HG02943 (cell line): ENCODE measurements at regions not wholly inside any gene's neighbourhood (a gene's known extent, or its start where the extent isn't known, plus 50 kb on each side); places are given as distances from the start of the nearest gene placed in this dataset.
"Not testable (repeated sequence)": the region's sequence is repeated elsewhere in the genome, so short reads cannot be mapped to it uniquely, and the experiment has no call there.

Experiments used
- ATAC-seq: cut with Tn5 transposase; IDR thresholded peaks from one replicate; pipeline ENCODE4 v1.9.1; 2021; ENCODE audit warnings: mild to moderate bottlenecking, low read depth, moderate library complexity; ENCODE audit not compliant: unreplicated experiment

DNA sequence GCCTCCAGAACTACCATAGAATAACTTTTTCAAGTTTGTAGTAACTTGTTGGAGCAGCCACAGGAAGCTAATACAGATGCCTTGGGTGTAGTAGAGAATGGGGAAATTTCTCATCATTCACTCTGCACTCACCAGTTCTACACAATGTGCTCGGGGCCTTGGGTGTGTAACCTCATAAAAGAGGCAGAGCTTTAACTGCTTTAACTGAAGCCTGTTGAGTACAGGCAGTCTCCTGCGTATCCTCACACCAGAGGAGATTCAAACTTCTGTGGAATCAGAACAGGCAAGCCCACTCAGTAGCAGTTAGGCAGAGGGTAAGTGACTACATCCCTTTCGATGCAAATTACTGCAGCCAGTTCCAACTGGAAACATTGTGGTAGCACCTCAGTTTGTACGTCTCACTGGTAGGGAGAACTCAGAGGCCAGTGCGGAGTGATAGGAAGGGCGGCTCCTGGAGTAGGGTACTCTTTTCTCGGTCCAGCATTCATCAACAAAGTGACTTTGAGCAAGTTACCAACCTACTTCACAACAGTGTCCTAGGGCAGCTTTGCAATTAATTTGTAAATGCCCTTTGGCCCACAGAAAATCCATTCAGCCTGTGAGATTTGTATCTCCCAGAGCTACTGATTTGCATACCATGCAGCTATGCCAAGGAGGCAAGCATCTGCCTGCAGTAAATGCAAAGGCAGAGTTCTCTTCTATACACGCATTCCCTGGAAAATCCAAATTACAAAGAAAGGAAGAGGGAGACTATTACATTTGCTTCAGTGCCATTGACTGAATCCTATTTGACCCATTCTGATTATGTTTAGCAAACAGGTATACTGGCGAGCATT, 904.3 kb downstream of the DIAPH3 start:
- ATAC-seq, result no peak

DNA sequence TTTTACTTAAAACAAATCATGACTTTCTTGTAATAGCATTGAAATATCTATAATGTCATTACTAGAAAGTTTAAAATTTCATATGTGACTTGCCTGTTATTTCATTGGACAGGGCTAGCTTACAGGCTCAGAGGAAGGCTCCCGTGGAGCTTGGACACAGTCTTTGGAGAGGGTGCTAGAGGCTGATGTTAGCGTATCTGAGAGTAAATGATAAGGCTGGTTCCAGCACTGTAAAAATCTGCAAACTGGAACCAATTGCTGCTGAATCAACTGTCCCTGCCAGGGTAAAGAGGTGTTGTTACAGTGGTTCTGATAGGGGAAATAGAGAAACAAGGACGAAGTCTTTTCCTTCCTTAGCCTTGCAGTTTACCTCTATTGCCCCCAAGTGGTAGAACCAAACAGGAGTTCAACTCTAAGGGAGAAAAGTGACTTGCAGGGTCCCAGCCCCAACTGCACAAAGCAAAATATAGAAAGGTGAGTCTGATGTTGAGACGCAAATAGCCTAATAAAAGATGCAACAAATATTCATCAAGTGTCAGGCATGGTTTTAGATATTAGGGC, 901.7 kb downstream of the DIAPH3 start:
- ATAC-seq, result no peak

DNA sequence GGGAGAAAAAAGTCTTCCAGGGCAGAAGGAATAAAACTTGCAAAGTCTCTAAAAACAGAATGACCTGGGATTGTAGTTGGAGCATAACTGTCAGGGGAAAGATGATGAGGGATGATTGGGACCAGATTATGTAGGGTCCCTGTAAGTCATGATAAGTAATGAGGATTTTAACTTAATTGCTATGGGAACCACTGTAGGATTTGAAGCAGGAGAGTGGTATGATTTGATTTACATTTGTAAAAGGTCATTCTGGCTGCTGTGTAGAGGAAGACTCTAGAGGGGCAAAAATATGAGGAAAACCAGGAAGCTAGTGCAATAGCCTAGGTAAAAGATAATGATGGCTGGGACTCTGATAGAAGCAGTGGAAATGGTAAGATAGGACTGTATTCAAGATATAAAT, 900.2 kb downstream of the DIAPH3 start:
- no peak for ATAC-seq

GRCh38 chr13:59266478-59267063, 897.2 kb downstream of the DIAPH3 start:
- ATAC-seq, result no peak

GRCh38 chr13:59269476-59269875, 894.3 kb downstream of the DIAPH3 start:
- ATAC-seq, result no peak

- ATAC-seq, result no peak
Measured at GRCh38 chr13:59270327-59270726, 893.4 kb downstream of the DIAPH3 start.

DNA sequence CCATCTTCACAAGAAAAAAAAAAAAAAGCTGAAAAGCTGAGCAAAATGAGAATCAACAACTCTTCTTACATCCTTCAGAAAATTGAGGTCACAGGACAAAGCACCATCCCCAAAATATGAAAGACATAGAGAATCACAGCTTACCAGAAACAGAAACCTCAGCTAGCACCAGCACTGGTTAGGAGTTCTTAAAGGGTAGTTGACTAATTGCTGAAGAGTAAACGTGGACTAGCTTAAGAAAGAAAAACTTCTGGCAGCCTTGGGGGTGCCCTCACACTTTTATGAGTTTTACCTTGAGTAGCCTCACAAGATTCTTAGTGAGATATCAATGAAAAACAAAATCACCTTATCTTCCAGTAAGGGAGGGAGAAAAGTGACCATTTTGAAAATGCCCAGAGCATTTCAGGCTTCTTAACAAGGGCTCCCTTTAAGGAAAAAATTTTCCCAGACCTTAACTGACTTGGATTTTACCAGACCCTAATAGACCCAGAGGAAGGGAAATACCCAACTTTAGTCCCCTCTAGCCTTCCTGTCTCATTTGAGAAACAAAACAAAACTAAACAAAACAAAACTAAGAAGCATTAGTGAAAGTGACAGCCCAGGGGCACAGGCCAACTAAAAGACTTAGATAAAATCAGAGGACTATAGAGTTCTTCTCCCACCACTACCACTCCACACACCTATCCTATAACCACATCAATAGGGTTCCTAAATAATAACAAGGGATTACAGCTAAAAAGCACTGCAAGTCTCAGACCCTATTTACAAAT, 888.6 kb downstream of the DIAPH3 start:
- ATAC-seq, result no peak

GRCh38 chr13:59276436-59276835, 887.3 kb downstream of the DIAPH3 start:
- ATAC-seq, result no peak

GRCh38 chr13:59277106-59277505, 886.6 kb downstream of the DIAPH3 start:
- no peak for ATAC-seq

GRCh38 chr13:59279028-59279427, 884.7 kb downstream of the DIAPH3 start:
- ATAC-seq, result no peak

GRCh38 chr13:59279576-59279975, 884.2 kb downstream of the DIAPH3 start:
- ATAC-seq, result no peak

- no peak for ATAC-seq
Measured at GRCh38 chr13:59280297-59280696, 883.4 kb downstream of the DIAPH3 start.

GRCh38 chr13:59281453-59281852, 882.3 kb downstream of the DIAPH3 start:
- ATAC-seq, result no peak

DNA sequence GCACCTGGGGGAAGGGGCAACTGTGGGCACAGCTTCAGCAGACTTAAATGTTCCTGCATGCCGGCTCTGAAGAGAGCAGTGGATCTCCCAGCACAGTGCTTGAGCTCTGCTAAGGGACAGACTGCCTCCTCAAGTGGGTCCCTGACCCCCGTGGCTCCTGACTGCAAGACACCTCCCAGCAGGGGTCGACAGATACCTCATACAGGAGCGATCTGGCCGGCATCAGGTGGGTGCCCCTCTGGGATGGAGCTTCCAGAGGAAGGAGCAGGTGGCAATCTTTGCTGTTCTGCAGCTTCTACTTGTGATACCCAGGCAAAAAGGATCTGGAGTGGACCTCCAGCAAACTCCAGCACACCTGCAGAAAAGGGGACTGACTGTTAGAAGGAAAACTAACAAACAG, 871.5 kb downstream of the DIAPH3 start:
- ATAC-seq, result not testable (repeated sequence)

- ATAC-seq, result no peak
Measured at GRCh38 chr13:59299584-59299983, 864.1 kb downstream of the DIAPH3 start.

DNA sequence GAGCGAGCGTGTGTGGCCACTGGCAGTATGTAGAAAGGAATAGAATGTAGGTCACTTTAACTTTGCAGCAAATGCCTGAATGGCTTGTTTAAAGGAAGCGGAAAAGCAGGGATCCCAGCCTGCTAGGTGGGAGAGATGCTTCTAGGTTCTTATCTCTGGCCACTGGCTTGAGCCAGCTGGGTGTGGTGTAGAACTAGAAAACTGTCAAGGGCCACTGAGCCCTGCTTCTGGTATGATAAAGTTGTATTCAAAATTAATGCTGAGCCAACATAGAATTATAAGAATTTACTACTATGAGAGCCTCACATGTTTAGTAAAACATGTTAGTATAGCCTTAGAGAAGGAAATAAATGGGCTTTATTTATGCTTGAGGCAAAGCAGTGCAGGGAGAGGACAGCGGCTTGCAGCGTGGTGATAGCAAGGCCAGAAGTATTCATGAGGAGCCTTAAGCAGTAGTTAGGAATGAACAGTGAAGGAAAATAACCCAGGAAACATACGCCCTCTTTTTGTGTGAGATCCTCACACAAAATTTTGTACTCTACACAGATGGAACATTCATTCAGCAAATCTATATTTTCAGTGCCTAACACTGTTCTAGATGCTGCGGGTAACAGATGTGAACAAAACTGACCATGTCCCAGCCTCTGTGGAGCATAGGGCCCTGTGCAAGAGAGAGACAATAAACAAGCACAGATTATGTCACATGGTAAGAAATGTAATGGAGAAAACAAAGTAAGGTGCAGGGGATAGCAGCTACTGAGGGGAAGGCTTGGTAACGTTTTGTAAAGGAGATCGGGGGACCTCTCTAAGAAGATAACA, 863.2 kb downstream of the DIAPH3 start:
- ATAC-seq, result no peak

GRCh38 chr13:59301174-59301567, 862.6 kb downstream of the DIAPH3 start:
- no peak for ATAC-seq

DNA sequence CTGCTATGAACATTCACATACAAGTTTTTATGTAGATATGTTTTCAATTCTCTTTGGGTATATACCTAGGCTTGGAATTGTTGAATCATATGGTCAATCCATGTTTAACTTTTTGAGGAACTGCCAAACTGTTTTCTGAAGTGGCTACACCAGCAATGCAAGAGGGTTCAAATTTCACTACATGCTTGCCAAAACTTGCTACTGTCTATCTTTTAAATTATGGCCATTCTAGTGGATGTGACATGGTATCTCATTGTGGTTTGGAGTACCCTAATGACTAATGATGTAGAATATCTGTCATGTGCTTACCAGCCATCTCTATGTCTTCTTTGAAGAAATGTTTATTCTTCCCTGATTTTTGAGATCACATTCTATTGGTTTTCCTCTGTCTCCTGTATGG, 860.3 kb downstream of the DIAPH3 start:
- ATAC-seq, result no peak

DNA sequence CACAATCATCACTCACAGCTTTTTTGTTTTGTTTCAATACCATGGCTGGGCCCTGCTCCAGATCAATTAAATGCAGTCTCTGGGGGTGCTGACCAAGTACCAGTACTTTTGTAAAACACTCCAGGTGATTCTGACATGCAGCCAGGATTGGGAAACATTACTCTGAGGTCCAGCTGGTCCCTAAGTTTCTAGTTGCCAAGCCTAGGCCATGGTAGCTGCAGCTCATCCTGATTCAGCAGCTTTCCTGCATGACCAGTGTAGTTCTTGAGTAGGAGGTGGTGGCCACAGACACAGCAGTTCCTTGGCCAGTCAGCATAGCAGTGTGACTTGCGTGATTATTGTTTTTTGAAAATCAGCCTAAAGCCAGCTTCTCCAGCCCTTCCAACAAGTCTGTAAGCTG, 859.1 kb downstream of the DIAPH3 start:
- ATAC-seq, result no peak

GRCh38 chr13:59305896-59306295, 857.8 kb downstream of the DIAPH3 start:
- ATAC-seq, result no peak
